ENCODE measurements at regions not wholly inside any gene's neighbourhood (a gene's known extent, or its start where the extent isn't known, plus 50 kb on each side); places are given as distances from the start of the nearest gene placed in this dataset.

DNA sequence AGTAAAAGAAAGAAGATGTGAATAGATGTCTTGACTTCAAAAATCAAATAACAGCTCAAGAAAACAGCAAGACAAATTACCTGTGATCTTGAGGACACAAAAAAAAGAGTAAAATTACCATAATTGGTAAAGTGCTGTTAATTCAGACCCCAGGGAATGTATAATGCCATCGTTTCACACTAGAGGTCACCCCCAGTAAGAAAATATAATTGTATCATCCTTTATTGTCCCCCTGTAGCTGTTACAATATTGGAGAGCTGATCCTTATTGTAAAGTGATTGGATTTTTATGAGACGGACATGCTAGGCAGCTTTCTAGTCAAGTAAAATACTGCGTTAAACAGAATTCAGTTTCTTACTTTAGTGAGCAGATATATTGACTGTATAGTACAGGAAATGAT is 377.0 kb downstream of the TLE1 start:
- no peak for TF ChIP-seq POLR2AphosphoS5 (IDR thresholded peaks at IDR 0.05; ENCODE audit: low read depth, low read length)
- TF ChIP-seq, protein P1, sequence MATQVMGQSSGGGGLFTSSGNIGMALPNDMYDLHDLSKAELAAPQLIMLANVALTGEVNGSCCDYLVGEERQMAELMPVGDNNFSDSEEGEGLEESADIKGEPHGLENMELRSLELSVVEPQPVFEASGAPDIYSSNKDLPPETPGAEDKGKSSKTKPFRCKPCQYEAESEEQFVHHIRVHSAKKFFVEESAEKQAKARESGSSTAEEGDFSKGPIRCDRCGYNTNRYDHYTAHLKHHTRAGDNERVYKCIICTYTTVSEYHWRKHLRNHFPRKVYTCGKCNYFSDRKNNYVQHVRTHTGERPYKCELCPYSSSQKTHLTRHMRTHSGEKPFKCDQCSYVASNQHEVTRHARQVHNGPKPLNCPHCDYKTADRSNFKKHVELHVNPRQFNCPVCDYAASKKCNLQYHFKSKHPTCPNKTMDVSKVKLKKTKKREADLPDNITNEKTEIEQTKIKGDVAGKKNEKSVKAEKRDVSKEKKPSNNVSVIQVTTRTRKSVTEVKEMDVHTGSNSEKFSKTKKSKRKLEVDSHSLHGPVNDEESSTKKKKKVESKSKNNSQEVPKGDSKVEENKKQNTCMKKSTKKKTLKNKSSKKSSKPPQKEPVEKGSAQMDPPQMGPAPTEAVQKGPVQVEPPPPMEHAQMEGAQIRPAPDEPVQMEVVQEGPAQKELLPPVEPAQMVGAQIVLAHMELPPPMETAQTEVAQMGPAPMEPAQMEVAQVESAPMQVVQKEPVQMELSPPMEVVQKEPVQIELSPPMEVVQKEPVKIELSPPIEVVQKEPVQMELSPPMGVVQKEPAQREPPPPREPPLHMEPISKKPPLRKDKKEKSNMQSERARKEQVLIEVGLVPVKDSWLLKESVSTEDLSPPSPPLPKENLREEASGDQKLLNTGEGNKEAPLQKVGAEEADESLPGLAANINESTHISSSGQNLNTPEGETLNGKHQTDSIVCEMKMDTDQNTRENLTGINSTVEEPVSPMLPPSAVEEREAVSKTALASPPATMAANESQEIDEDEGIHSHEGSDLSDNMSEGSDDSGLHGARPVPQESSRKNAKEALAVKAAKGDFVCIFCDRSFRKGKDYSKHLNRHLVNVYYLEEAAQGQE (IDR thresholded peaks at IDR 0.05; ENCODE audit: insufficient read depth in 1 of 2, low read depth in 2 of 2, low read length in 2 of 2): no peak
